ENCODE measurements at regions not wholly inside any gene's neighbourhood (a gene's known extent, or its start where the extent isn't known, plus 50 kb on each side); places are given as distances from the start of the nearest gene placed in this dataset.
"Not testable (repeated sequence)": the region's sequence is repeated elsewhere in the genome, so short reads cannot be mapped to it uniquely, and the experiment has no call there.

- Mint-ChIP-seq H3K36me3 (ENCODE audit: unreplicated experiment) (no peaks in the 10 kb centered on the region), H3K27me3 (ENCODE audit: unreplicated experiment) (peaks cover 4% of the 10 kb centered on the region), H3K4me3 (ENCODE audit: unreplicated experiment) (no peak overlapping the region), H3K4me1 (ENCODE audit: unreplicated experiment) (no peaks in the 10 kb centered on the region), H3K27ac (ENCODE audit: unreplicated experiment) (no peak overlapping the region), H3K9me3 (ENCODE audit: unreplicated experiment) (peaks cover 22% of the 10 kb centered on the region)
- no peak for TF ChIP-seq CTCF (IDR thresholded peaks at IDR 0.05)
- DNase-seq (ENCODE audit: extremely low spot score, unreplicated experiment) = no peak
Measured at GRCh38 chr1:157319567-157319966, 181.4 kb upstream of the ETV3 start.

- not testable (repeated sequence) for H3K27ac Mint-ChIP-seq (ENCODE audit: unreplicated experiment); DNase-seq (ENCODE audit: extremely low spot score, unreplicated experiment); H3K4me1 Mint-ChIP-seq (ENCODE audit: unreplicated experiment); H3K4me3 Mint-ChIP-seq (ENCODE audit: unreplicated experiment); H3K36me3 Mint-ChIP-seq (ENCODE audit: unreplicated experiment); H3K27me3 Mint-ChIP-seq (ENCODE audit: unreplicated experiment)
- peaks cover 22% of the 10 kb centered on the region for H3K9me3 Mint-ChIP-seq (ENCODE audit: unreplicated experiment)
Measured at GRCh38 chr1:157317229-157317628, 179.0 kb upstream of the ETV3 start.

GRCh38 chr1:157315544-157315943, 177.3 kb upstream of the ETV3 start:
- peaks cover 2% of the 10 kb centered on the region for H3K27me3 Mint-ChIP-seq (ENCODE audit: unreplicated experiment)

GRCh38 chr1:157314408-157314807, 176.2 kb upstream of the ETV3 start:
- no peak overlapping the region for H3K4me3 Mint-ChIP-seq (ENCODE audit: unreplicated experiment)
- peaks cover 10% of the 10 kb centered on the region for H3K27me3 Mint-ChIP-seq (ENCODE audit: unreplicated experiment)
- H3K36me3 Mint-ChIP-seq (ENCODE audit: unreplicated experiment) = no peaks in the 10 kb centered on the region
- no peak for TF ChIP-seq CTCF (IDR thresholded peaks at IDR 0.05)
- DNase-seq (ENCODE audit: extremely low spot score, unreplicated experiment) = no peak
- peaks cover 17% of the 10 kb centered on the region for H3K9me3 Mint-ChIP-seq (ENCODE audit: unreplicated experiment)
- no peaks in the 10 kb centered on the region for H3K4me1 Mint-ChIP-seq (ENCODE audit: unreplicated experiment)
- no peak overlapping the region for H3K27ac Mint-ChIP-seq (ENCODE audit: unreplicated experiment)

More at GRCh38 chr1:157315544-157315943, 177.3 kb upstream of the ETV3 start:
- Mint-ChIP-seq H3K36me3 (ENCODE audit: unreplicated experiment) (no peaks in the 10 kb centered on the region), H3K9me3 (ENCODE audit: unreplicated experiment) (peaks cover 22% of the 10 kb centered on the region), H3K4me1 (ENCODE audit: unreplicated experiment) (no peaks in the 10 kb centered on the region), H3K27ac (ENCODE audit: unreplicated experiment) (no peak overlapping the region), H3K4me3 (ENCODE audit: unreplicated experiment) (no peak overlapping the region)
- DNase-seq (ENCODE audit: extremely low spot score, unreplicated experiment) = no peak
- no peak for TF ChIP-seq CTCF (IDR thresholded peaks at IDR 0.05)

GRCh38 chr1:157313240-157313807, 175.1 kb upstream of the ETV3 start:
- Mint-ChIP-seq H3K9me3 (ENCODE audit: unreplicated experiment) (peaks cover 11% of the 10 kb centered on the region), H3K27ac (ENCODE audit: unreplicated experiment) (no peak overlapping the region), H3K4me3 (ENCODE audit: unreplicated experiment) (no peak overlapping the region), H3K36me3 (ENCODE audit: unreplicated experiment) (no peaks in the 10 kb centered on the region), H3K27me3 (ENCODE audit: unreplicated experiment) (peaks cover 10% of the 10 kb centered on the region), H3K4me1 (ENCODE audit: unreplicated experiment) (no peaks in the 10 kb centered on the region)
- TF ChIP-seq CTCF (IDR thresholded peaks at IDR 0.05) = no peak
- DNase-seq (ENCODE audit: extremely low spot score, unreplicated experiment) = no peak

Measured in osteocyte (in vitro differentiated cells).